MV-4-11 (cell line): ENCODE measurements at regions not wholly inside any gene's neighbourhood (a gene's known extent, or its start where the extent isn't known, plus 50 kb on each side); places are given as distances from the start of the nearest gene placed in this dataset.

ENCODE experiments used
- DNase-seq: peaks from one replicate; lab custom pipeline; 2025; lab: John Stamatoyannopoulos, UW

DNA sequence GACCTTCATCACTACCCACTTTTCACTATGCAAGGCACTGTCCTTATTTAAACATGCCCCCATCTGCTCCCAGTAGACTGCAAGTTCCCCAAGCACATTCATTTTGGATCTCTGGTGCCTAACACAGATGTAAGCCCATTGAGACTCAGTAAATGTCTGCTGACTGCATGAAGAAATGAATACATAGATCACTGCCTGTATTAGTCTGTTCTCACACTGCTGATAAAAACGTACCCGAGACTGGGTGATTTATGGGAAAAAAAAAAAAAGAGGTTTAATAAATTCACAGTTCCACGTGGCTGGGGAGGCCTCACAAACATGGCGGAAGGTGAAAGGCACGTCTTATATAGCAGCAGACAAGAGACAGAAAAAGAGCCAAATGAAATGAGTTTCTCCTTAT lies 204.9 kb downstream of the ATG4C start:
- no peak for DNase-seq

- no peak for DNase-seq
Observed at GRCh38 chr1:62989497-62989896, 205.6 kb downstream of the ATG4C start.

- no peak for DNase-seq
Observed at GRCh38 chr1:62991152-62991551, 207.2 kb downstream of the ATG4C start.

DNA sequence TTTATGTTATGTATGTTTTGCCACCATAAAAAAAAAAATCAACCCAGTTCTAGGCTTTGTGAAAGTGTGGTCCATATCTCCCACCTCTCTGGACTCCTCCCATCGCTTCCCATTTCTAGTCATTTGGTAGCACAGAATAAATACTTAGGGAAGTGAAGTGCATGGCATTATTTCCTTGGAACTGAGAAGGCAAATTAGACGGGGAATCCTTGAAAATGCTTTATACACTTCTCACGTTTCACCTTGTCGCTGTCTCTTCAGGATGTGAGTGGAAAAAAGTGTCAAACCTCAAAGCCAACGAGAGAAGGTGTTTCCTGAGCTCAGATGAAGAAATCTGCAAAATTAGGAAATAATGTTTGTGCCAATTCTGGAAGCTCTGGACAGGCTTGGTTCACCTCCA lies 209.9 kb downstream of the ATG4C start:
- no peak for DNase-seq

DNA sequence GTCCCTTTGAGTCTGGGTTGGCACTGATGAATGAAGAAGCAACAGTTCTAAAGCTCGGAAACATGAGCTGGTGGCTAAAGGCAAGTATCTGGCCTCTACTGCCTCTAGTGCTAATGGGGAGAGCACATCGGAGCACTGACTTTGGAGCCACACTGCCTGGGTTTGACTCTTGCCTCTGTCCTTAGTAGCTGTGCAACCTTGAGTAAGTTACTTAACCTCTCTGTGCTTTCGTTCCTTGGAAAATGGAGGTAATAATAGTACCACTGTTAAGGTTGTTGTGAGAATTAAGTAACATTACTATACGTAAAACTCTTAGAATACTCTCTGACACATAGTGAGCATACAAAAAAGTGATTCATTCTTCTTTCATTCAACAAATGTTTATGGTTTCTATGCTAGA lies 211.2 kb downstream of the ATG4C start:
- no peak for DNase-seq

GRCh38 chr1:62997884-62998283 lies 214.0 kb downstream of the ATG4C start:
- no peak for DNase-seq

DNA sequence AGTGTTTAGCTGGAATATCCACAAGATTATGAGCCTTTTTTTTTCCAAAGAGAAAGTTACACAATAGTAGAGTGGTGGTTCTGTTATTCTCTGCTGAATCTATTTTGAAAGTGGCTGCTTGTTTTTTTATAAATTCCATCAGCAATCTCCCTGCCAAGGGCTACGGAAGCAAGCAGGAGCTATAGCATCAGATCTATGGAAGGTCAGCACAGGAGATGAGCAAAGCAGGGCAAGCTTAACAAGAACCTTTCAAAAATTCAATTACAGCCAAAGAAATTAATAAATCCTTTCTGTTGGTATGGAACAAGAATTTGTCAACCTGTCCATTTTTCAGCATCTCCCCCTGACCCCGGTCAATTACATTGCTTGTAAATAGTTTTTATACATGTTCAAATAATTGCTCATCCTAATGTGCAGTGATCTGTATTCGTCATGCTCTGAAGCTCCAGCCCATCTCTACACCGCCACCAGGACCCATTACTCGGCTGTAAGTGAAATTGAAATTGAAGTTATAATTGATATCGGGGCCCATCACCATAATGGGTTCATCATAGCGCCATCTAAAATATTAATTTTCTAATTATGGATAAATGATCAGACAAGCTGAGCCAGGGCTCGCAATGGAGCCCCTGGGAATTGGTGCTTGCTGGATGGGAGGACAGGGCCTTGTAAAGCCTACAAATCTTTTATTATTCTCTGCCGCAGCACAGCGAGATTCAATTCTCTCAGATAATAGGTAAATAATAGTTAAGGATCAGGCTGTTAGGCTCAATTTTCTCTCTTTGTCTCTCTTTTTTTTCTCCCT lies 215.1 kb downstream of the ATG4C start:
- no peak for DNase-seq

- DNase-seq, result no peak
Observed at GRCh38 chr1:63000508-63000907, 216.6 kb downstream of the ATG4C start.

- no peak for DNase-seq
Observed at GRCh38 chr1:63004868-63005267, 220.9 kb downstream of the ATG4C start.

GRCh38 chr1:63005812-63006211 lies 221.9 kb downstream of the ATG4C start:
- no peak for DNase-seq

- no peak for DNase-seq
Observed at GRCh38 chr1:63009421-63009820, 225.5 kb downstream of the ATG4C start.

DNA sequence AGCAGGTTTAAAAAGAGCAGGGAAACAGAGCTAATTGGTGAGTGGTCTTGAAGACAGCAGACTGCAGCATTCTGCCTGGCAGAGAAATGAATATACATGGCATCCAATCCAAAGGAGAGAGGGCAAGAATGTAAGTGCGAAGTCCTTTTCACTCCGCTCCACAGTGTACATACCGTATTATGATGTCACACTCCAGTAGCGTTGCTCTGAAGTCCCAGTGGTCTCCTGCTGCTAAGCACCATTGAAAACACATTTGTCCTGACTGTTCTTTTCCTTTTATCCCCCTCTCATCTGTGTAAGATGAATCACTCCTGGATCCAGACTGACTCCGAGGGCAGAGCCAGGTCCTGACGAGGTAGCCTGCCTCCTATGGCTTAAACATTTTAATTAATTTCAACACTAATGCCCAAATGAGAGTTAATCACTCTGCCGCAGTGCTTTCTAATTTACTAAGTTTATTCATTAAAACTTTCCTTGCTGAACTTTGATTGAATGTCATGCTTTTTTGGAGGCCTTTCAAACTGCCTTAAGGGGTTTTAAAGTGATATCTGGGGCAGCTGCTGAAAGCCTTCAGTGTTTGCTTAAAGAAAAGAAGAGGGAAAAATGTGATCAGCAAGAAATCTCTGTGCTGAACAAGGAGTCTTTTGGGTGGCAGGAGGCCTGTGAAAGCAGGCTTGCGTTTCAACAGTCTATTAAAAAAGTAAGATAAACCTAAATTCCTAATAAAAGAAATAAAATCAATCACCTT lies 227.2 kb downstream of the ATG4C start:
- no peak for DNase-seq

DNA sequence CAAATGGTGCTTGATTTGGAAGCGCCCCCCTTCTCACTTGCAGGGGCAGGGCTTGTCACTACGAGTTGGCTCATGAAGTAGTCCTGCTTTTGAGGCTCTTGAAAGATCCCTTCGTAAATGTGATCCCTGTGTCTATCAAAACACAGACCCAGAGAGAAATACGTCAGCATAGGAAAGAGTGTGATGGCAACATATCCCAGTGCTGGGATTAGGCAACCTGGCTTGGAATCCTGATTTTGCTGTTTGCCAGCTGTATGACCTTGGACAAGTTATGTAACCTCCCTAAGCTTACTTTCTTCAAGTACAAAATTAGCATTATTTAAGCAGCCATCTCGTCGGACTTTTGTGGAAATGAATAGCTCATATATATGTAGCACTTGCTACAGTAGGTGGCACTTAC lies 228.4 kb downstream of the ATG4C start:
- no peak for DNase-seq

DNA sequence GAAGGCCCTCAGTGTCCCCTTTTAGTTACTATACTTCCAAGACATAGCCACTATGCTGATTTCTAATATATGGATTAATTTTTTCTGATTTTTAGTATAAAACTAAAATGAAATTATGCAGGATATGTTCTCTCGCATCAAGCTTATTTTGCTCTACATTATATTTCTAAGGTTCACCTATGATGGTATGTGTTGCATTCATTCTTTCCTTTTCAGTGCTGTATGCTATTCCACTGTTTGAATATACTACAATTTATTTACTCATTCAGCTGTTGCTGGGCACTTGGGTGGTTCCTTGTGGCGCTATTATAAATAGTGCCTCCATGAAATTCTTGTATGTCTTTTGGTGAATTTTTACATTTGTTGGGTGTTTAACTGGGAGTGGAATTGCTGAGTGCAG lies 230.3 kb downstream of the ATG4C start:
- DNase-seq, result no peak

DNA sequence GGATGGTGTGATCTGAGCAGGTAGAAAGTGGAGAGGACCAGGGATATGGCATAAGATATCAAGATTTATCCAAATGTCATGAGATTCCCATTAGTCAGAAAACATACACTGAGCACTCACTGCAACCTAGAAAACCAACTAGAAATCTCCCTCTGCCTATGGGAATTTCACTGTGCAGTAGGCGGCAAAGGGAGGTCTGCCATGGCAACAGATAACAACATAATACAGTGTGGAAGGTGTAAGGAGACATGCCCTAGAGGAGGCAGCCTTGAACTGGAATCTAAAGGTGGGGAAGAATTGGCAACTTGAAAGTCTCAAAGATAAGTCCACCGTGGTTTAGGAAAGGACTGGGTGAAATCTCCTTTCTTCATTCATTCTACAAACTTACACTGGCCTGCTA lies 238.4 kb downstream of the ATG4C start:
- DNase-seq, result no peak

- no peak for DNase-seq
Observed at GRCh38 chr1:63023171-63023570, 239.2 kb downstream of the ATG4C start.

DNA sequence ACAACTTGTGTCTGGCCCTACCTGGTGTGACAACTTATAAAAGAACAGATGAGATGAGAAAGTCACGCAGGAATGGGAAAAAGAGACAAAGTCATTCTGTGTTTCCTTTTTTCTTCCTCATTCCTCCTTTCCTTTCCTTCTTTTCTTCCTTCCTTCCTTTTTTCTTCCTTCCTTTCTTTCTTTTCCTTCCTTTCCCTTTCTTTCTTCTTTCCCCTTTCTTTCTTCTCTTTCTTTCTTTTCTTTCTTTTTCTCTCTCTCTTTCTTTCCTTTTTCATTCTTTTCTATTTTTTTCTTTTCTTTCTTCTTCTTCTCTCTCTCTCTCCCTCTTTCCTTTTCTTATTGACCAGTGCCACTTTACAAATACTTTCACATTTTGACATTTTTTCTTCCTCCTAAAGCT lies 239.7 kb downstream of the ATG4C start:
- DNase-seq, result no peak

GRCh38 chr1:63024132-63024531 lies 240.2 kb downstream of the ATG4C start:
- DNase-seq, result no peak

- no peak for DNase-seq
Observed at GRCh38 chr1:63027176-63027575, 243.2 kb downstream of the ATG4C start.

DNA sequence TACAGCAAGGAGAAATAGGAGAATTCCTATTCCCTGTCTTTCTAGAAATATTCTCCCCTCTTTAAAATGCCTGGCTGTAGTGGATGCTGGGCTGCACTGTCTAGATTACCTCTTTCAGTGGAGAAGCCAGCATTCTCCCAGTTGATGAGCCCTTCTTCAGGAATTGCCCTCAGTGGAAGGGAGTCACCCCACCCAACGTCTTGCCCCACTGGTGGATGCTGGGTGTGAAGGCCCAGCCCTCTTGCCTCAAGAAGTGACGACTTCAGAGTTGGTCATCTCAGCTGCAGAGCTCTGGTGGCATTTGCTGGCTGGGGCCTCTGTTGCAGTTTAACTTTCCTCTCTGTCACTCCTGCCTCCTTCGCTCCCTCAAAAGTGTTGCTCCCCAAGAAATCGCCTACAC lies 248.2 kb downstream of the ATG4C start:
- no peak for DNase-seq

DNA sequence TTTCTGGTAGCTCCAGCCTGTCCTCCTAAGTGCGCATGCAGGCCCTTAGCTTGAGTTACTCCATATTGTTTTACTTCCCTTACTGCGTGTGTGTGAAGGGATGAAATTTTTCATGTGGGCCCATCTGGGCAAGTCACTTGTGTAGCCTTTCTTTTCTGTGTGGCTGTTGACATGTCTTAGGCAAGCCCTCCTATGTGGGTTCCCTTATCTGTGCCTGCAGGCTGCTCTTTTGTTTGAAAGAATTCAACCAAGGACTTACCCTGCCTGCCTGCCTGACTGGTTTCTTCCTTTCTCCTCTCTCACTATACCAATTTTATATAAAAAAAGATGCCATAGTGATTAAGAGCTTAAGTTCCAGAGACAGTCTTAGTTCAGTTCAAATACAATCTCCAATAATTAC lies 249.3 kb downstream of the ATG4C start:
- no peak for DNase-seq

DNA sequence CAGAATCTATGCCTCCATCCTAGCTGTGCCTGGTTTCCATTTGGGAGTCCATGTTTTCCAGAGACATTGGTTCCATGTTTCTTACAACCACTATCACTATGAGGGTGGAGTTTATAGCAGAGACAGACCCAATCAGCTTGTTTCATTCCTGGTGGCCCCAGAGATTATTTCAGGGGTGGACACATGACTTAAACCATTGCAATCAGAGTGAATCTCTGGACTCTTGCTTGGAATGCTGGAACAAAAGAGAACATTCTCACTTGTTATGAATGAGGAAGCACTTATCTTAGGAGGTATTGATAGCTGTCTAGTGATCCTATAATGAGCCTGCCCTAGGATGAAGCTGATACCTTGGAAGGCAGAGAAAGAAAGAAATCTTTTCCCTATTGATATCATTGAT lies 250.3 kb downstream of the ATG4C start:
- no peak for DNase-seq

DNA sequence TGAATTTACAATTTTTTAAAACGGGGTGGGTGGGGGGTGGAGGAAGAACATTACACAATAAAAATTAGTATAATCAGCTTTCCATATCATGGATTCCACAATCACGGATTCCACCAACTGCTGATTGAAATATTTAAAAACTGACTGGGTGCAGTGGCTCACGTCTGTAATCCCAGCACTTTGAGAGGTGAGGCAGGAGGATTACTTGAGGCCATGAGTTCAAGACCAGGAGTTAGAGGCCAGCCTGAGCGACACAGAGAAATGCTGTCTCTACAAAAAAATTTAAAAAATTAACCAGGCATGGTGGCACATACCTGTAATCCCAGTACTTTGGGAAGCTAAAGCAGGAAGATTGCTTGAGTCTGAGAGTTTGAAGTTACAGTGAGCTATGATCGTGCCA lies 254.7 kb downstream of the ATG4C start:
- DNase-seq, result no peak

DNA sequence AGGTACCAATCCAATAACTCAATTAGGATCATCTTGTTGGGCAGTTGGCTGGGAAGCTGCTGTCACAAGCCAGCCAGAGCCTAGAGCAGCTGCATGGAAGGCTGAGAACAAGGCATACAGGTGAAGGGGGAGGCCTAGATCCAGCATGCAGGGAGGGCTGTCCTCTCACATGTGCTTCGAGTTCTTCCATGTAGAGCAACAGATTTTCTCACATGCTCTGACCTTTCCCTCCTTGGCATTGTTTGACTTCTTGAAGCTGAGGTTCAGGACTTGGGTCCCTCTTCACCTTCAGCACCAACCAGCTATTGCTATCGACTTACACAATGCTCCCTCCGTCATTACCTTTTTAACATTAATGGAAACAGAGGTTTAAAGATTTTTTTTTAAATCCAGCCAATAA lies 257.7 kb downstream of the ATG4C start:
- no peak for DNase-seq
